NCI-H2171 (cell line): ENCODE measurements at regions not wholly inside any gene's neighbourhood (a gene's known extent, or its start where the extent isn't known, plus 50 kb on each side); places are given as distances from the start of the nearest gene placed in this dataset.

Experiments used
- DNase-seq: peaks from one replicate; lab custom pipeline; 2025; lab: John Stamatoyannopoulos, UW

DNA sequence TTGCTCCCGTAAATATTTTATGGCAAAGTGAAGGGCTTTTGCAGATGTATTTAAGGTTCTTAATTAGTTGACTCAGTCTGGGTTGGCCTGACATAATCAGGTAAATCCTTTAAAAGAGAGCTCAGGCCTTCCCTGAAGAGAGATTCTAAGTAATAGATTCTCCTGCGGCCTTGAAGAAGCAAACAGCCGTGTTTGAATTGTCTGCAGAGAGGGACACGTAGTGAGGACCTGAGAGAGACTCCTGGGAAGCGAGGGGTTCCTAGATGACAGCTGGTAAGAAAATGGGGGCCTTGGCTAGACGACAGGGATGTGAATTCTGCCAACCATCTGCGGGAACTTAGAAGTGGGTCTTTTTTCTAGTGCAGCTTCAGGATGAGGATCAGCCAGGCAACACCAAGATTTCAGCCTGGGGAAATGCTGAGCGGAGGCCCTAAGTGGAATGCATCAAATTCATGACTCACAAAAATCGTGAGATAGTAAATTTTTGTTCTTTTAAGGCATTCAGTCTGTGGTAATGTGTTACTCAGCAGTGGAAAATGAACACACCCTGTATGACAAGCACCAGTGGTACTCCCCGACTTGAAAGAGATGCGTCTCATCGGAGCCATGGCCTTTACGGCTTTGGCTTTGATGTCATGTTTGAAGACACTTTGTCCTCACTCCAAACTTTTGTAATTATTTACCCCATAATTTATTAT is 62.1 kb upstream of the SMIM21 start:
- no peak for DNase-seq

DNA sequence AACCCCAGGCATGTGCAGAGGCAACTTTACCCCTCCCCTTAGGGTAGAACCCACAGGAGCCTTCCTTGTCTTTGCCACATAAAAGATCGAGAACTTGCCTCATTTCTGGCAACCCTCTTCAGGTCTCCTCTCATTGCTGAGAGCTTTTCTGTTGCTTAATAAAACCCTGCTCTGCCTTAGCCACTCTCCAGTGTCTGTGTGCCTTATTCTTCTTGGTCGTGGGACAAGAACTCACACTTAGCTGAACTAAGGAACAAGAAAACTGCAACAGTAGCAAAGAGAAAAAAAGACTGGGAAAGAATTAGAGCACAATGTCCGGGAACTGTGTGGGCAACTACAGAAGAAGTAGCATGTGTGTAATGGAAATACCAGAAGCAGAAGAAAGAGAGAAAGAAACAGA is 56.2 kb upstream of the SMIM21 start:
- no peak for DNase-seq

DNA sequence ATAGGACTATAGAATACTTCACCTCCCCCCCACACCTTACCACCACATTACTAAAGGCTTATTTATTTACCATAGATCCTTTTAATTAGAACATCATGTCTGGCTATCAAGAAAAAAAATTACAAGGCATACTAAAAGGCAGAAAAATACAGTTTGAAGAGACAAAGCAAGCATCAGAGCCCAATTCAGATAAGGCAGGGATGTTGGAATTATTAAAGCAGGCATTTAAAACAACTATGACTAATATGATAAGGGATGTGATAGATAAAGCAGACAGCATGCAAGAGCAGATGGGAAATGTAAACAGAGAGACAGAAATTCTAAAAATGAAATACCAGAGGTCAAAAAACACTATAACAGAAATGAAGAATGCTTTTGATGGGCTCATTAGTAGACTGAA is 55.4 kb upstream of the SMIM21 start:
- no peak for DNase-seq

DNA sequence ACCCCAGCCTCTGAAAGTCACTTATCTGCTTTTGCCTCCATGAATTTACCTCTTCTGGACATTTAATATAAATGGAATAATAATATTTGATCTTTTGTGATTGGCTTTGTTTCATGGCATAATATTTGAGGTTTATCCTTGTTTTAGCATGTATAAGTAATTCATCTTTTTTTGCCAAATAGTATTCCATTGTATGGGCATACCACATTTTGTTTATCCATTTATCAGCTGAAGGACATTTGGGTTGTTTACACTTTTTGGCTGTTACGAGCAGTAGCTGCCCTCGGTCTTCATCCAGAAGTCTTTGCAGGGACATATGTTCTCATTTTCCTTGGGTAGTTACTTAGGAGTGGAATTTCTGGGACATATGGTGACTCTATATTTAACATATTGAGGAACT is 53.0 kb upstream of the SMIM21 start:
- DNase-seq, result no peak

DNA sequence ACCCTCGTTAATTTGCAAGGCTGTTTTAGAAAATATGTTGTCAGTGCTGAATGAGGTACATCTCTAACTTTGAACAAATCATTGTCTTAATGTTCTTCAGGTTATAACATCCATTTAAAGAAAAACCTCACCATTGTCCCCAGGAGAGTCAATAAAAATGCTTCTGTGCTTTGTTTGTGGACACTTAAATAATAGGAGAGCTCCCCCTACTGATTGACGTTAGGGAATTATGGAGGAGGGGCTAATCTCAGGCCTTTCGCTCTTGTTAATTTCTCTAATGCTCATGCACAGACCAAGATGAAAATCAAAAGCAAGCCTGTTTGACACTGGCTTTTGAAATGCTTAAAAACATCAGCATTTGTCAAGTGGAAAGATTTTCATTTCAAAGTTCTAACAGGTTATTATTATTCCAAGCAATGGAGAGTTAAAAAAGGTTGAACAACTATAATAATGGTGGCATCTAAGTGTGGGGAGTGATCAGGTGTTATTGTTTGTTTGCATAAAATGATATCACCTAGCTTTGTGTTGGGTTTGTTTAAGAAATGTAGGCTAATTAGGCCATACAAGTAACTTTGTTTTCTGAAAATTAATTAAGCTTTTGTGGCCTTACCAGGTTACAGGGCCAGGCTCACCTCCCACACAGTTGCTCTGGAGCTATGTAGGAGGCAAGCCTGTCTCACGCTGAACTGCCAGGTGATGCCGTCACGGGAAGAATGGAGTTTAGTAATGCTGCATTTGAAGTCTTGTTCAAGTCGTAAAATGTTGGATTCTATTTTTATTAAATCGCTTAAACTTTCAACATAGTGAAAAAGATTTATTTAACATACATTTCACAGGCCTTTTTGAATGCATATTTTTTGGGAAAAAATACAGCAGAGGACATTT is 51.7 kb upstream of the SMIM21 start:
- peak; percentile 7 for DNase-seq

DNA sequence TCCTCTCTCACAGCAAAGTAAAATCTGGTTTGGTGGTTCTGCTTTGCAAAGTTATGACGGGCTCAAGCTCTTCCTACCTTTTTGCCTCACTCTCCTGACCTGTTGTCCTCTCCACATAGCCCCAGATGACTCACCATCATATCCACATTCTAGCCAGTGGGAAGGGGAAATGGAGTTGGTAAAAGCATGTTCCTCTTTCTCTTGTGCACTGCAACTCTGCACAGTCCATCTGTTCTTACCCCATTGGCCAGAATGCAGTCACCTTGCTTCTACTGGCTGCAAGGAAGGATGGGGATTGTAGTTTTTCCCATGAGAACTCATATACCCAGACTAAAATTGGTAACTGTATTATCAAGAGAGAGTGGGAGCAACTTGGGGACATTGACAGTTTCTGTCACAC is 50.4 kb upstream of the SMIM21 start:
- no peak for DNase-seq
